ENCODE measurements at regions not wholly inside any gene's neighbourhood (a gene's known extent, or its start where the extent isn't known, plus 50 kb on each side); places are given as distances from the start of the nearest gene placed in this dataset.

DNA sequence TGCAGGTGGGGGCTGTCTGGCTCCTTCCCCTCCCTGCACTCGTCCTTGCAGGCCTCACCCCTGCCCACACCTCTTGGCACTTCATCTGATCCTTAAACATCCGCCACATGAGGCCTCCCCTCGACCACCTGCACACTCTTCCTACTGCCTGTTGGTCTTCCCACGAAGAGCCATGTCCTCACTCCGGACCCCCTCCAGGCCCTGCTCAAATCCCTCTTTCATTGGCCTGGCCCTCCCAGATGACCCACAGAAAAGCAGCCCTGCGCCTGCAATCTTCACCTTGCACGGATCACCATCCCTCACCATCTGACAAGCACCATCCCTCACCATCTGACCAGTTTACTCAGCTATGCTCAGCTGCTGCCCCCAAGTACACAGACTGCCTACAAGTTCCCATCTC, 193.6 kb downstream of the BCL11B start:
- H3K9me3 ChIP-seq (ENCODE audit: low read length) = no peaks in the 10 kb centered on the region
- H3K9ac ChIP-seq (ENCODE audit: insufficient read depth, low read depth, low read length) = no peak overlapping the region
- H4K20me1 ChIP-seq (ENCODE audit: insufficient read depth, low read length) = no peaks in the 10 kb centered on the region
- no peak overlapping the region for H3K27ac ChIP-seq (ENCODE audit: extremely low read length, insufficient read depth, low read length)
- no peak overlapping the region for H3K4me2 ChIP-seq (ENCODE audit: low read depth, low read length)
- TF ChIP-seq AGO1 (IDR thresholded peaks at IDR 0.05; ENCODE audit: low read depth, low read length, poor library complexity, severe bottlenecking) (no peak), ZFP1 (CRISPR knock-in tag; IDR thresholded peaks at IDR 0.05) (no peak), ATF5 (CRISPR knock-in tag; IDR thresholded peaks at IDR 0.05; ENCODE audit: low read depth) (no peak), KLF12 (CRISPR knock-in tag; IDR thresholded peaks at IDR 0.05; ENCODE audit: borderline replicate concordance) (no peak), U2AF1 (optimal IDR thresholded peaks at IDR 0.05; ENCODE audit: low read depth, low read length) (no peak), BCL3 (CRISPR knock-in tag; IDR thresholded peaks at IDR 0.05) (no peak)
- BruUV-seq (replicated peaks) = no TSS peak
- no peaks in the 10 kb centered on the region for H3K79me2 ChIP-seq (ENCODE audit: insufficient read depth, low read length)
- CTCF ChIA-PET (ENCODE audit: low intra/inter-chr PET ratio, low total read pairs) = no interaction called here
- H3K4me3 ChIP-seq (replicated peaks in 1 of 3; ENCODE audit: insufficient read depth in 1 of 3, low read depth in 2 of 3, low read length in 3 of 3) = no peak overlapping the region
- no peaks in the 10 kb centered on the region for H3K36me3 ChIP-seq (replicated peaks in 1 of 2; ENCODE audit: control insufficient read depth in 1 of 2, insufficient read depth in 2 of 2, low read length in 2 of 2)
- POLR2A ChIA-PET = no interaction called here
- intact Hi-C loops (cut with micrococcal nuclease; ENCODE audit: unreplicated experiment) = no loop called here
- H3K27me3 ChIP-seq (ENCODE audit: control insufficient read depth in 1 of 2, insufficient read depth in 2 of 2, low read length in 2 of 2) = no peaks in the 10 kb centered on the region; a peak in 2 of 5 replicates
- H2AFZ ChIP-seq (ENCODE audit: low read length) = no peak overlapping the region
- DNase-seq (ENCODE audit: low spot score) = no peak
- WGBS (ENCODE audit: low lambda C conversion rate) = 8% methylated on average over 7 of the region's 7 CpGs
- in situ Hi-C loops (cut with HindIII; ENCODE audit: extremely low pct_ligation_motif_present, low pct_unique_long_range_greater_than_20kb) = no loop called here
- no peak for ATAC-seq
- H3K4me1 ChIP-seq (ENCODE audit: insufficient read depth, low read length) = no peaks in the 10 kb centered on the region
- FAIRE-seq = no peak

DNA sequence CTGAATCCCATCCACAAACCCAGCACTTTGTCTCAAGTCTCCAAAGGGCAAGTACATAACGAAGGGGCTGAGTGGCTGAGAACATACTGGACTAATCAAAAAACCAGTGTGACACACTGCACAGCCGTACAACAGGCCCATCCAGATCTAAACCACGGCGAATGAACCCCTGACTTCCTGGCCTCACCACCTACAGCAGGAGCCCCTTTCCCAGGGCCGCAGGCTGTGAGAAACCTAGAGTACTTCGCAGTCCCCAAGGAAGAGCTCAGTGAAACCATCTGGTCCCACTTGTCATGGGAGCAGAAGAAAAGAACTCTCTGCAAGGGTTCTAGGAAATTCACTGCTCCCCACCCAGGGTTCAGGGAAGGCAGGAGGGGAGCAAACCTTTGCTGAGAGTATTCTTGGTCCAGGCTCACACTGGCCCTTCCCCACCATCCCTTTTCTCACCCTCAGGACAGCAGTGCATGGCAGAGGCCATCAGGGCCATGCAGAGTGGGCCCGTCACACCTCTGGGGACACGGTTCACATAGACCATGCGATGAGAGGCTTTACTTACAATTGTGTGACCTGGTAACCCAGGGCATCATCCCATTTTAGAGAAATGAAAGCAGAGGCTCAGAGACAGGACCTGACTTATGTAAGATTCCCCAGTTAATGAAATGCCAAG, 192.8 kb downstream of the BCL11B start:
- FAIRE-seq = no peak
- no peak for TF ChIP-seq HMG20A (CRISPR knock-in tag; IDR thresholded peaks at IDR 0.05; ENCODE audit: borderline replicate concordance)
- Histone ChIP-seq H3K36me3 (replicated peaks in 1 of 2; ENCODE audit: control insufficient read depth in 1 of 2, insufficient read depth in 2 of 2, low read length in 2 of 2) (no peaks in the 10 kb centered on the region), H3K9me3 (ENCODE audit: low read length) (no peaks in the 10 kb centered on the region), H3K4me3 (replicated peaks in 1 of 3; ENCODE audit: insufficient read depth in 1 of 3, low read depth in 2 of 3, low read length in 3 of 3) (no peak overlapping the region), H4K20me1 (ENCODE audit: insufficient read depth, low read length) (no peaks in the 10 kb centered on the region), H3K4me2 (ENCODE audit: low read depth, low read length) (no peak overlapping the region), H3K27me3 (ENCODE audit: control insufficient read depth in 1 of 2, insufficient read depth in 2 of 2, low read length in 2 of 2) (no peaks in the 10 kb centered on the region; a peak in 2 of 5 replicates), H3K79me2 (ENCODE audit: insufficient read depth, low read length) (no peaks in the 10 kb centered on the region), H2AFZ (ENCODE audit: low read length) (no peak overlapping the region), H3K4me1 (ENCODE audit: insufficient read depth, low read length) (no peaks in the 10 kb centered on the region), H3K9ac (ENCODE audit: insufficient read depth, low read depth, low read length) (no peak overlapping the region), H3K27ac (ENCODE audit: extremely low read length, insufficient read depth, low read length) (no peak overlapping the region)
- no peak for DNase-seq (ENCODE audit: low spot score)
- no TSS peak for BruUV-seq (replicated peaks)
- in situ Hi-C loops (cut with HindIII; ENCODE audit: extremely low pct_ligation_motif_present, low pct_unique_long_range_greater_than_20kb) (no loop called here), intact Hi-C loops (cut with micrococcal nuclease; ENCODE audit: unreplicated experiment) (no loop called here)
- no peak for ATAC-seq
- WGBS (ENCODE audit: low lambda C conversion rate) = 5% methylated on average over 5 of the region's 9 CpGs
- POLR2A ChIA-PET = no interaction called here
- CTCF ChIA-PET (ENCODE audit: low intra/inter-chr PET ratio, low total read pairs) = no interaction called here

Data from HepG2 (cell line).